GF-D8 (cell line): ENCODE measurements at regions not wholly inside any gene's neighbourhood (a gene's known extent, or its start where the extent isn't known, plus 50 kb on each side); places are given as distances from the start of the nearest gene placed in this dataset.
"Not testable (repeated sequence)": the region's sequence is repeated elsewhere in the genome, so short reads cannot be mapped to it uniquely, and the experiment has no call there.

Source experiments
- DNase-seq: peaks from one replicate; lab custom pipeline; 2025; lab: John Stamatoyannopoulos, UW

GRCh38 chr16:22572331-22573224, 61.9 kb downstream of the NPIPB5 start:
- DNase-seq, result peak; percentile 78

GRCh38 chr16:22573225-22573530, 62.5 kb downstream of the NPIPB5 start:
- not testable (repeated sequence) for DNase-seq

DNA sequence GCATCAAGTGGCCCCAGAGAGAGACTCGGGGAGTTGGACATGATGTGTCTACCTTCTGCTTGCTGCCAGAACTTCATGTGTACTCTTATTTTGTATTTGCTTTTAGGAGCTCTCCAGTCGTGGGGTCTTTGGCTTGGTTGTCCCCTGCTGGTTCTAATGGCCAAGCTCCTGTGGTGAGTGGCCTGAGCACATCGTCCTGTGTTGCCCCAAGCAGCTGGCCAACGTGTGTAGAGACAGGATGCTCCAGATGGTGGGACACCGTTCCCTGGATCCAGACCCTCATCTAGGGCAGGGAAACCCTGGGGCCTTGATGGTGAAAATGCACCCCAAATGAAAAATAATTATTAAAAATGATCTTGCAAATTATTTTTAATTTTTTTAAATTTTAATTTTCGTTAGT, 65.8 kb downstream of the NPIPB5 start:
- not testable (repeated sequence) for DNase-seq

- not testable (repeated sequence) for DNase-seq
Observed at GRCh38 chr16:22583195-22583594, 72.5 kb downstream of the NPIPB5 start.

GRCh38 chr16:22584459-22584858, 73.8 kb downstream of the NPIPB5 start:
- not testable (repeated sequence) for DNase-seq

- not testable (repeated sequence) for DNase-seq
Observed at GRCh38 chr16:22584941-22585340, 74.2 kb downstream of the NPIPB5 start.

- not testable (repeated sequence) for DNase-seq
Observed at GRCh38 chr16:22585431-22585830, 74.7 kb downstream of the NPIPB5 start.

GRCh38 chr16:22586732-22587131, 76.0 kb downstream of the NPIPB5 start:
- not testable (repeated sequence) for DNase-seq

DNA sequence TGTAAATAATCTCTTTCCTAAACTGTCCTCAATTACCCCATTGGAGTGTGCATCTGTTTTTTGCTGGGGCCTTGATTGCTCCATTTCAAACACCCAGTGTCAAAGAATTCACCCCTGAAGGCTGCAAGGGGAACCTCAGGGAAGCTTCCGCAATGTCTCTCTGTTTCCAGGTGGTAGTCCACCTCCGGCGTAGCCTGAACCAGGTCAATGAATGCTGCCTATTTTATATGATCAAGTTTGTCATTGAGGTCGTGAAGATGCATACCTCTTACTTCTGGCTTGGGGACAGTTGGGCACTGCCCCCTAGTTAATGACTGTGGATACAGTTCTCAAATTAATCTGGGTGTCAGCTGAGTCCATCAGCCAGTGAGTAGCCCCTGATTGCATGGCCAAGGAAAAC, 79.1 kb downstream of the NPIPB5 start:
- DNase-seq, result not testable (repeated sequence)

GRCh38 chr16:22596445-22597045, 85.9 kb downstream of the NPIPB5 start:
- DNase-seq, result not testable (repeated sequence)

- DNase-seq, result not testable (repeated sequence)
Observed at GRCh38 chr16:22603744-22604143, 93.1 kb downstream of the NPIPB5 start.

DNA sequence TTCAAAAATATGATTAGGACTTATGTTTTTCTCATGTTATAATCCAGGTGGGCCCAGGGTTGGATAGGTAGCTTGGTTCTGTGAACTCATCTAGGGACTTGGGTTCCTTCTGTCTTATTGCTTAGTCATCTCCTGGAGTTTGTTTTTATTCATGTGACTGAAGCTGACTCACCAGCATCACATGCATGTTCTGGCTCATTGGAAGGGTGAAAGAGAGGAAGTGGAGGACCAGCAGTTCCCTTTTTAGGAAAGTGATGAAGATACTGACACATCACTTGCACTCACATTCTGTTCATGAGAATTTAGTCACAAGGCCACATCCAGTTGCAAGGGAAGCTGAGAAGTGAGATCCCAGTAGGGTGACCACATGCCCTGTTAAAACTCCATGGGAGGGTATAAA, 95.9 kb downstream of the NPIPB5 start:
- DNase-seq, result not testable (repeated sequence)

- not testable (repeated sequence) for DNase-seq
Observed at GRCh38 chr16:22609798-22610197, 99.1 kb downstream of the NPIPB5 start.

DNA sequence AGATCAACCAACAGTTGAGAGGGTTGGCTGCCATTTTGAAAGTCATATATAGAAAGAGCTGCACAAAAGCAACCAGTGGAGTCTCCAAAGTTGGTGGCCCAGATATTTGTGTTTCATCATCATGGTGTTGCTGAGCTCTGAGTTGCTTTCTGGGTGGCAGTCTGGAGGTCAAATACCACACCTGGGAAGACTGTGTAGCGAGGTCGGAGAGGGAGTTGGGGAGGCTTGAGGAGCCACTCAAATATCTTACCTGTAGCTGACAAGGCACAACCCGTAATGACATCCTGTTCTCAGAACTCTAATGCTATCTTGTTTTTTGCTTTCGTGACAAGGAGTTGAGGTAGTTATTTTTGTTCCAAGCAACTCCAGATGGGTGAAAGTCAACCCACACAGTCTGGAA, 100.4 kb downstream of the NPIPB5 start:
- DNase-seq, result not testable (repeated sequence)

DNA sequence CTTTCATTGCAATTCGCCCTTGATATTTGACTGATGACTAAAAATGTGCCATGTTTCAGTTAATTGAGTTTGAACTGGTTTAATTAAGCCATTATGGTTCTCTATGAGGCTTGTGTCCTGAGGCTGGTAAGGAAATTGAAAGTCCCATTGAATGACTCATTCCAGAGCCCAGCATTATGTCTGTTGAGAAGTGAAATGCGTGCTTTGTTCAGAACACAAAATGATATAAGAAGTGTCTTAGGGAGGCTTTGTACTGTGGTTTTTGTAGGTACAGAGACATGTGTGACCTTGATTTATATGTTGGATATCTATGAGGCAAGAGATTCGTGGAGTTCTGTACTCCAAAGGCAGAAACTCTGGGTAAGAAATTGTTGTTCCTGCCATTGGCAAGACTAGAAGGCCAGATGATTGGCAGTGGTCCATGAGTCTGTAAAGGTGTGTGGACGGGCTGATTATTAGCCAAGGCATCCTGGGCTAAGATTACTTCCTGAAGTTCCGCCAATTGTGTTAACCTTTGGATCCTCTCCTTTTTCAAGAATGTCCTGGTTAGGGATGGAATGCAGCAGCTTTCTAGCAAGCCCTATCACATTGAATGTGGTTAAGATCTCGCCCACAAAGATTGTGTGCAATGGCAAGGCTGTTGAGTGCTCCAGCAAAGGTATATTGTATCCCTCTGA, 103.7 kb downstream of the NPIPB5 start:
- DNase-seq, result no peak

- DNase-seq, result no peak
Observed at GRCh38 chr16:22618842-22619241, 108.2 kb downstream of the NPIPB5 start.

GRCh38 chr16:22621586-22622155, 111.0 kb downstream of the NPIPB5 start:
- DNase-seq, result no peak

DNA sequence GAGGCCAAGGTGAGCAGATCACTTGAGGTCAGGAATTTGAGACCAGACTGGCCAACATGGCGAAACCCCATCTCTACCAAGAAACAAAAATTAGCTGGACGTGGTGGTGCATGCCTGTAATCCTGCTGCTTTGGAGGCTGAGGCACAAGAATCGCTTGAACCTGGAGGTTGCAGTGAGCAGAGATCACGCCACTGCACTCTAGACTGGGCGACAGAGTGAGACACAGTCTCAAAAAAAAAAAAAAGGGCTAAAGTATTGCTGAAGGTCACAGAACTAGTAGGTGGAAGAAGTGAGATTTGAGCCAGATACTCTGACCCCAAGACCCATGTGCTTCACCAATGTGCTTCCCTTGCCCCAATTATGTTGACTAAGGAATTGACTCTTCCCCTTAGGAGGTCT, 112.0 kb downstream of the NPIPB5 start:
- no peak for DNase-seq

GRCh38 chr16:22623351-22623781, 112.7 kb downstream of the NPIPB5 start:
- DNase-seq, result no peak

- DNase-seq, result no peak
Observed at GRCh38 chr16:22624038-22624799, 113.5 kb downstream of the NPIPB5 start.

GRCh38 chr16:22624800-22625533, 114.3 kb downstream of the NPIPB5 start:
- no peak for DNase-seq
